BLaER1 treated with 17β-estradiol and CSF1 and Interleukin-3, amounts not matched to agents 10 nM and 100 nM (cell line): ENCODE measurements at regions not wholly inside any gene's neighbourhood (a gene's known extent, or its start where the extent isn't known, plus 50 kb on each side); places are given as distances from the start of the nearest gene placed in this dataset.

Experiments
- H3K27ac ChIP-seq, 11 experiments: shearing (Covaris generic); formaldehyde crosslinking; 2 replicates each; pipeline ENCODE4 v1.8.1; 2022
- H3K27me3 ChIP-seq, 11 experiments: shearing (Covaris generic); formaldehyde crosslinking; 2 replicates each; pipeline ENCODE4 v1.8.1; 2022
- H3K36me3 ChIP-seq, 11 experiments: shearing (Covaris generic); formaldehyde crosslinking; 2 replicates each; pipeline ENCODE4 v1.8.1; 2022
- H3K4me1 ChIP-seq, 10 experiments: shearing (Covaris generic); formaldehyde crosslinking; 2 replicates each; pipeline ENCODE4 v1.8.1; 2022
- H3K4me2 ChIP-seq, 11 experiments: shearing (Covaris generic); formaldehyde crosslinking; 2 replicates each; pipeline ENCODE4 v1.8.1; 2022
- H3K4me3 ChIP-seq, 10 experiments: shearing (Covaris generic); formaldehyde crosslinking; 2 replicates each; pipeline ENCODE4 v1.8.1; 2022
- H3K9ac ChIP-seq, 11 experiments: shearing (Covaris generic); formaldehyde crosslinking; 2 replicates each; pipeline ENCODE4 v1.8.1; 2022
- H3K9me3 ChIP-seq, 11 experiments: shearing (Covaris generic); formaldehyde crosslinking; replicated peaks in 1 of 11; 2 replicates each; pipeline ENCODE4 v1.8.1; 2022
- H4K20me1 ChIP-seq, 11 experiments: shearing (Covaris generic); formaldehyde crosslinking; 2 replicates each; pipeline ENCODE4 v1.8.1; 2022
- Cebpa-rat ChIP-seq, 11 experiments: shearing (Covaris generic); IDR thresholded peaks; 2 replicates each; pipeline ENCODE4 v1.8.1; 2022

DNA sequence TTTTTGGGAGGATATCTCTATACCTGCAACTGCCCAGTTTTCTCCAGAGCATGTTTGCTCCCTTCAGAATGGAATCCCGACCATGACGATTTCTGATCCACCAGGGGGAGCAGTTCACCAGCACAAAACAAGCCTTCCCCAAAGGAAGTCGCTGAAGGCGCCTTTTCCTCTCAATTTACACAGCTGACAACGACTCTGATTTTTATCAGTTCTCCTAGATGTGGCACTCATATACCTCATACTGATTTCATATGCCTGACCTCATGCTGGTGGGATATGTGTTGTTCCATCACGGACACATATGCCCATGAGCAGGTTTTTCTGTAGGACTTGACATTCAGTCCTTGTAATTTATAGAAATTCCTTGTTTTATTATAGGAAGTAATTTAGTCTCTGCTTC, 1028.2 kb downstream of the MCTP2 start:
- no peak for TF ChIP-seq Cebpa-rat (IDR thresholded peaks at IDR 0.05)
- no peak overlapping the region for H3K4me3 ChIP-seq
- no peak overlapping the region for H3K9ac ChIP-seq
- H3K9me3 ChIP-seq, result no peaks in the 10 kb centered on the region
- peaks cover 0 to 29% (median 0%) of the 10 kb centered on the region in 11 experiments; a peak in 3 of 22 replicates for H3K27me3 ChIP-seq
- no peaks in the 10 kb centered on the region for H3K4me1 ChIP-seq
- H3K36me3 ChIP-seq, result no peaks in the 10 kb centered on the region
- no peaks in the 10 kb centered on the region for H4K20me1 ChIP-seq
- peak overlapping the region in 1 of 11 experiments; percentile 41; a peak in 1 of 22 replicates for H3K4me2 ChIP-seq
- H3K27ac ChIP-seq, result no peak overlapping the region

DNA sequence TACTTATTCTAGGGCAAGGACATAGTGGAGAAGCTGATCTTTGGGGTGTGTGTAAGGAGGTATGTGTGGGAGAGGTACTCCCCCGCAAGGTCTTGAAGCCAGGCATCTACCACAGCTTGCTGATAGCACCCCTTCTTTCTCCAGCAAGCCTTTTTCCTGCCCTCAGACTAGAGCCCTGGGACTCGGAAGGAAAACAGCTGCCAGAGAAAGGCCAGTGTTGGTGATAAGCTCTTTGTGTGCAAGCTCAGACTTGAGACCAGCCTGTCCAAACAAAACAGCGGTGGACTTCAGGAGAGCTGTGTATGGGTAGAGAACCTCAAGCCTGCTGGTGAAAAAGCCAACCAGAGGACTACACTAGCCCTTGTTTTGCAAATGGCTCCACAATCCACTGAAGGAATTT, 1028.6 kb downstream of the MCTP2 start:
- no peaks in the 10 kb centered on the region for H3K36me3 ChIP-seq
- no peaks in the 10 kb centered on the region for H3K9me3 ChIP-seq
- H3K9ac ChIP-seq, result no peak overlapping the region
- H3K4me3 ChIP-seq, result no peak overlapping the region
- TF ChIP-seq Cebpa-rat (IDR thresholded peaks at IDR 0.05), result no peak
- no peaks in the 10 kb centered on the region for H4K20me1 ChIP-seq
- H3K4me2 ChIP-seq, result no peak overlapping the region
- no peaks in the 10 kb centered on the region for H3K4me1 ChIP-seq
- H3K27me3 ChIP-seq, result peaks cover 0 to 29% (median 0%) of the 10 kb centered on the region in 11 experiments; a peak in 3 of 22 replicates
- no peak overlapping the region for H3K27ac ChIP-seq

DNA sequence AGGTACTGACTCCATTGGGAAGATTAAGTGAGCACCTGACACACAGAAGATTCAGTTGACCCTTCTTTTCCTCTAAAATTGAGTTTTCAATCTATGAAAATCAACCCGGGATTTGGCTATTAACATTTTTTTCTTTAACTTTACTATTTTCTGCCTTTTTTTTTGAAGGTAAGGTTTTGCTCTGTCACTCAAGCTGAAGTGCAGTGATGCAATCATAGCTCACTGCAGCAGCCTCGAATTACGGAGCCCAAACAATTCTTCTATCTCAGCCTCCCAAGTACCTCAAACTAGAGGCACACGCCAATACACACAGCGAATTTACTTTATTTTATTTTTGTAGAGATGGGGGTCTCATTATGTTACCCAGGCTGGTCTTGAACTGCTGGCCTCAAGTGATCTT, 1029.5 kb downstream of the MCTP2 start:
- no peak overlapping the region for H3K9ac ChIP-seq
- H3K9me3 ChIP-seq, result no peaks in the 10 kb centered on the region
- TF ChIP-seq Cebpa-rat (IDR thresholded peaks at IDR 0.05), result no peak
- no peaks in the 10 kb centered on the region for H3K4me1 ChIP-seq
- H4K20me1 ChIP-seq, result no peaks in the 10 kb centered on the region
- H3K27ac ChIP-seq, result no peak overlapping the region
- H3K4me3 ChIP-seq, result no peak overlapping the region
- no peak overlapping the region for H3K4me2 ChIP-seq
- no peaks in the 10 kb centered on the region for H3K36me3 ChIP-seq
- peaks cover 0 to 29% (median 0%) of the 10 kb centered on the region in 11 experiments; a peak in 3 of 22 replicates for H3K27me3 ChIP-seq

DNA sequence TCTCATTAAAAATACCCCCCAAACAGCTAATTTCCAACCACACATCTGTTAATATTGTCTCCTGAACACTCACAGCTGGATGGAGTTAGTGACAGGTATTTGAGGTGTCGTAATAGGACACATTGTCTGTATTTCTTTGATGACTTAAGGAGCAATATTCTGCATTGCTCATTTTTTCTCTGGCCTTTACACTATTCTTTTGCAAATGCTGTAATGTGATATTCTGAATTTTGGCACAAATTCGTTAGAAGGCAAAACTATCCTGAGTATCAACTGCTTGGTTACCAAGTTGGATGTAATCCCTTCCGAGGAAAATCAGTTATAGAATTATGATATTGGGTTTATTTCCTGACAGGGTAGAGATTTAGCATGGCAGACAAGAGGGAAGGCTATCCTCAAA, 1030.2 kb downstream of the MCTP2 start:
- Histone ChIP-seq H3K4me3 (no peak overlapping the region), H3K9me3 (no peaks in the 10 kb centered on the region)

DNA sequence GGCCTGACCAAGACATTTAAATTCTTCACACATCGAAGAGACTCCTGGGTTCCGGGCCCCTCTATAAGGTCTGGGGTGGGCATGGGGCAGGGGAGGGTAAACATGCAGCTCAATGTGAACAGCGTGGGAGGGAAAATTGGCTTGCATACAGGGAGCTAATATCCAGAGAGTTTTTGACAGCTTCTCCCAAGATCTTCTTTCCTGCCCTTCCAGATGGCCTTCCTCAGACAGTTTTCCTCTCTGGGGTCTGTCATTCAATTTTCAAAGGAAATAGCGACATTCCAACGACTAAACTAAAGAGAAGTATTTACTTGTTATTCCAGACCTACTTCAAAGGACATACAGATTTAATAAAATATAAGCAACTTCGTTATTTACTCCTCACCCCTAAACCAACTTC, 1030.6 kb downstream of the MCTP2 start:
- Histone ChIP-seq H3K4me3 (no peak overlapping the region), H3K4me2 (no peak overlapping the region), H3K9me3 (no peaks in the 10 kb centered on the region), H3K36me3 (no peaks in the 10 kb centered on the region), H3K9ac (no peak overlapping the region), H3K27me3 (peaks cover 0 to 33% (median 0%) of the 10 kb centered on the region in 11 experiments; a peak in 3 of 22 replicates), H3K27ac (no peak overlapping the region), H4K20me1 (no peaks in the 10 kb centered on the region), H3K4me1 (no peaks in the 10 kb centered on the region)
- no peak for TF ChIP-seq Cebpa-rat (IDR thresholded peaks at IDR 0.05)

More for the DNA sequence above, 1030.2 kb downstream of the MCTP2 start:
- no peaks in the 10 kb centered on the region for H4K20me1 ChIP-seq
- no peak overlapping the region for H3K9ac ChIP-seq
- H3K4me2 ChIP-seq, result no peak overlapping the region
- no peaks in the 10 kb centered on the region for H3K4me1 ChIP-seq
- H3K36me3 ChIP-seq, result no peaks in the 10 kb centered on the region
- TF ChIP-seq Cebpa-rat (IDR thresholded peaks at IDR 0.05), result no peak
- H3K27me3 ChIP-seq, result peaks cover 0 to 33% (median 0%) of the 10 kb centered on the region in 11 experiments; a peak in 3 of 22 replicates
- H3K27ac ChIP-seq, result no peak overlapping the region

DNA sequence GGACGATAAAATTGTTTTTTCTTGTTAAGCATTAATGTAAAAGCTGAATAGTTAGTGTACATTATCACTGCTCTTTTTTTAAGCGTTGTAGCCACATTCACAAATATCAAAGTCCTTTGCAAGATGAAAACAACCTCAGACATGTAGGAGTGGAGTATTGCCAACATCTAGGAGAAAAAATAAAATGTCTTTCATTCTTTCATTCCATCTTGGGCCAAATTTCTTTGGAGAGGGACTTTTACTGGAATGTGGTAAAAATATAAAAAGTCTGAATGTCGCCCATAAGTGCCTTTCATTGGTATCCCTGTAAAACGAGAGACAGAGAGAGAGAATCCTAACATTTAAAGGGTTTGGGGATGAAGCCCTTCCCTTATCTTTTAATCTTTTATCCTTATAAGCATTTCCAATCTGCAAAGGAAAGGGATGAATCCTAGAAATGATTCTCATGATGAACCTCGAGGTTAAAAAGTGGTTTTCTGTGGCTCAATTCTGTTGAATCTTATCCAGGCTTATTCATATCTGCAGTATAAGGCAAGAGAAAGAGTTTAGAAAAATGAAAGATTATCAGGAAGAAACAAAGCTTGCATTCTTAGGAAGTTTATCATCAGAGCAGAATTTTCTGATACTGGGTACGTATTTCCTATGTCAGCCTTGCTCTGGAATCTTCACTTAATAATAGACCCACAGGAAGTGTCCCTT, 1031.7 kb downstream of the MCTP2 start:
- H3K27me3 ChIP-seq, result peaks cover 0 to 33% (median 0%) of the 10 kb centered on the region in 11 experiments; a peak in 3 of 22 replicates
- peaks cover 0 to 5% (median 0%) of the 10 kb centered on the region in 10 experiments; a peak in 2 of 20 replicates for H3K4me1 ChIP-seq
- H3K4me2 ChIP-seq, result no peak overlapping the region
- TF ChIP-seq Cebpa-rat (IDR thresholded peaks at IDR 0.05), result no peak
- no peaks in the 10 kb centered on the region for H3K9me3 ChIP-seq
- no peaks in the 10 kb centered on the region for H3K36me3 ChIP-seq
- no peak overlapping the region for H3K27ac ChIP-seq
- H3K9ac ChIP-seq, result no peak overlapping the region
- no peak overlapping the region for H3K4me3 ChIP-seq
- no peaks in the 10 kb centered on the region for H4K20me1 ChIP-seq

DNA sequence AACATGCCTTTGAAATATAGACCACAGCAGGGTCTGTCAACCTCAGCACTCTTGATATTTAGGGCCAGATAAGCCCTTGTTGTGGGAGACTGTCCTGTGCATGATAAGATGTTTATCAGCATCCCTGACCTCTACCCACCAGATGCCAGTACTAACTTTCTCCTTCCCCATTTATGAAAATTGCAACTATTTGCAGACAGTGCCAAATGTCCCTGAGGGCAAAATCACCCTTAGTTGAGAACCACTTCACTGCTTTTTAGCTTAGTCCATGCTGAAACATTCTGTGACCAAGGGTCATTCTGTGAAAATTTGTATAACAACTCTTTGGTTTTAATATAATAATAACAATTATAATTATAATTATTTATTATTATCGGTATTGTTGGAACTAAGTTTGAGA, 1032.4 kb downstream of the MCTP2 start:
- no peak overlapping the region for H3K9ac ChIP-seq
- peaks cover 0 to 5% (median 0%) of the 10 kb centered on the region in 10 experiments; a peak in 2 of 20 replicates for H3K4me1 ChIP-seq
- TF ChIP-seq Cebpa-rat (IDR thresholded peaks at IDR 0.05), result no peak
- no peak overlapping the region for H3K4me2 ChIP-seq
- no peak overlapping the region for H3K4me3 ChIP-seq
- H3K36me3 ChIP-seq, result no peaks in the 10 kb centered on the region
- H3K27ac ChIP-seq, result no peak overlapping the region
- peaks cover 0 to 33% (median 0%) of the 10 kb centered on the region in 11 experiments; a peak in 3 of 22 replicates for H3K27me3 ChIP-seq
- H3K9me3 ChIP-seq, result no peaks in the 10 kb centered on the region
- H4K20me1 ChIP-seq, result no peaks in the 10 kb centered on the region

DNA sequence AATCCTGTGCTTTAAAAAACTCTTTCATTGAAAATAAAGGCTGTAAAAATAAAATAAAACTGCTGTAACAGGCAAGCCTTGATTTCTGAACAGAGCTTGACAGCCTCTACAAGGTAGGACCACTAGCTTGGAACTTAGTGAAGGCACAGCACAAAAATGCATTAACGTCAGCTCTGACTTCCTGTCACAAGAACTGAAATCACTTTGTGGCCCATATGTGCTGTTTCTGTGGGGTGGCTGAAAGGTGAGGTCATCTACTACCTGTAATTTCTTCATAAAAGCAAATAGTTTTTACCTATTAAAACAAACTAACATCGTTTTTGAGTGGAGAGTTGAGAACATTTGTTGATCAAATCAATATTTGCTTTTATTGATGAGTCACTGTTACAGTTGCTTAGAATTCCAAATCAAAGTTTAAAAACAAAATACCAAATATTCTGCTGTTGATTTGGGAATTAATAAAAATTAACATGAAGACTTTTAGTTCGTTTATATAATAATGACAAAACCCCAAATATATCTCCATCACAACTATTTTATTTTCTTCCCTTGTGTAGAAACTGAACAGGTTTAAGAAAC, 1034.1 kb downstream of the MCTP2 start:
- no peak for TF ChIP-seq Cebpa-rat (IDR thresholded peaks at IDR 0.05)
- Histone ChIP-seq H4K20me1 (no peaks in the 10 kb centered on the region), H3K27me3 (peaks cover 0 to 25% (median 0%) of the 10 kb centered on the region in 11 experiments; a peak in 3 of 22 replicates), H3K9me3 (no peaks in the 10 kb centered on the region), H3K4me2 (no peak overlapping the region), H3K9ac (no peak overlapping the region), H3K4me3 (no peak overlapping the region), H3K4me1 (peaks cover 0 to 5% (median 0%) of the 10 kb centered on the region in 10 experiments; a peak in 2 of 20 replicates), H3K27ac (no peak overlapping the region), H3K36me3 (no peaks in the 10 kb centered on the region)

DNA sequence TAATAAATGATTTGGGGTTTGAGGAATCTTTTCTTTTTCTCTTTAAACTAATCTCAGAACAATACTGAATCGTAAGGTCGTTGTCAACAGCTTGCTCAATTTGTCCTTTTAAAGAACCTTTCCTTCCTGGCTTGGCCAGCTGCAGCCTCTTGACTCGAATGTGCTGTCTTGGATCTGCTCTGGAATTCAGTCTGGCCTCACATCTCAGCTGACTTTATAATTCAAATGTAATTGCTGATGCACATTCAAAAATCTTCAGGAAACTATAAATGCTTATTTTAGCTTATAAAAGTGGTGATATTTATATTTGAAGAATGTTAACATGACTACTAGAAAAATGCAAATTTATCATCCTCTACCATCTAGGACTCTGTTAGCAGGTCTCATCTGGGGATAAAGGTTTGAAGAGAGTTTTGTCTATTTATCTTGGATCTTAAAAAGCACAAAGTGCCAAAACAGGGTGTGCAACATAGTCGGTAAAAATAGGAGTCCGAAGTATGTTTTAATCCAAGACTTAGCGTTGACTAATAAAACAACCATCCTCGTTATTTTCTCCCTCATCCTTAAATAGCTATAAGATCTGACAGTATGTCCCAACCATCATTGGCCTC, 1035.2 kb downstream of the MCTP2 start:
- Histone ChIP-seq H3K27me3 (peaks cover 0 to 19% (median 0%) of the 10 kb centered on the region in 11 experiments; a peak in 3 of 22 replicates), H3K27ac (no peak overlapping the region), H3K4me2 (no peak overlapping the region), H3K4me3 (no peak overlapping the region), H3K9me3 (no peaks in the 10 kb centered on the region), H3K4me1 (peaks cover 0 to 5% (median 0%) of the 10 kb centered on the region in 10 experiments; a peak in 2 of 20 replicates), H3K36me3 (no peaks in the 10 kb centered on the region), H4K20me1 (no peaks in the 10 kb centered on the region), H3K9ac (no peak overlapping the region)
- TF ChIP-seq Cebpa-rat (IDR thresholded peaks at IDR 0.05), result no peak
